ENCODE measurements at regions not wholly inside any gene's neighbourhood (a gene's known extent, or its start where the extent isn't known, plus 50 kb on each side); places are given as distances from the start of the nearest gene placed in this dataset.
"Not testable (repeated sequence)": the region's sequence is repeated elsewhere in the genome, so short reads cannot be mapped to it uniquely, and the experiment has no call there.

- H3K36me3 Mint-ChIP-seq, result no peaks in the 10 kb centered on the region
- H3K4me3 Mint-ChIP-seq, result no peak overlapping the region
- H3K9me3 Mint-ChIP-seq, result no peaks in the 10 kb centered on the region
- H3K27ac Mint-ChIP-seq, result no peak overlapping the region
- no peaks in the 10 kb centered on the region for H3K4me1 Mint-ChIP-seq (ENCODE audit: low read depth in 2 of 2)
- peaks cover 14 to 19% of the 10 kb centered on the region in 2 donors for H3K27me3 Mint-ChIP-seq
- no peak for ATAC-seq
- DNase-seq (ENCODE audit: low spot score), result no peak
These were observed 150.9 kb upstream of the ATP10A start for GRCh38 chr15:26013981-26014380.

GRCh38 chr15:26011916-26012315 lies 148.8 kb upstream of the ATP10A start:
- Mint-ChIP-seq H3K36me3 (no peaks in the 10 kb centered on the region), H3K4me3 (no peak overlapping the region), H3K9me3 (no peaks in the 10 kb centered on the region), H3K27ac (no peak overlapping the region), H3K4me1 (ENCODE audit: low read depth in 2 of 2) (no peaks in the 10 kb centered on the region), H3K27me3 (peaks cover 14 to 19% of the 10 kb centered on the region in 2 donors)
- DNase-seq (ENCODE audit: low spot score) (no peak), ATAC-seq (no peak)

- DNase-seq (ENCODE audit: low spot score) (no peak), ATAC-seq (no peak)
- H3K27ac Mint-ChIP-seq, result no peak overlapping the region
- no peaks in the 10 kb centered on the region for H3K9me3 Mint-ChIP-seq
- no peaks in the 10 kb centered on the region for H3K4me1 Mint-ChIP-seq (ENCODE audit: low read depth in 2 of 2)
- peaks cover 0 to 18% of the 10 kb centered on the region in 2 donors for H3K27me3 Mint-ChIP-seq
- no peak overlapping the region for H3K4me3 Mint-ChIP-seq
- H3K36me3 Mint-ChIP-seq, result no peaks in the 10 kb centered on the region
These were observed 144.0 kb upstream of the ATP10A start for GRCh38 chr15:26007151-26007550.

- Mint-ChIP-seq H3K27ac (no peak overlapping the region), H3K4me3 (no peak overlapping the region), H3K4me1 (ENCODE audit: low read depth in 2 of 2) (no peaks in the 10 kb centered on the region), H3K36me3 (no peaks in the 10 kb centered on the region), H3K9me3 (peaks cover 6% of the 10 kb centered on the region), H3K27me3 (peaks cover 5 to 6% of the 10 kb centered on the region in 2 donors)
- DNase-seq (ENCODE audit: low spot score) (no peak), ATAC-seq (no peak)
These were observed 138.1 kb upstream of the ATP10A start for GRCh38 chr15:26001201-26001600.

GRCh38 chr15:25993506-25993905 lies 130.4 kb upstream of the ATP10A start:
- no peak for DNase-seq (ENCODE audit: low spot score)
- no peak for ATAC-seq
- Mint-ChIP-seq H3K27ac (no peak overlapping the region), H3K9me3 (no peaks in the 10 kb centered on the region), H3K36me3 (no peaks in the 10 kb centered on the region), H3K4me3 (no peak overlapping the region), H3K27me3 (peaks cover 0 to 13% of the 10 kb centered on the region in 2 donors), H3K4me1 (ENCODE audit: low read depth in 2 of 2) (no peaks in the 10 kb centered on the region)

- Mint-ChIP-seq H3K27me3 (peaks cover 8 to 10% of the 10 kb centered on the region in 2 donors), H3K36me3 (no peaks in the 10 kb centered on the region), H3K9me3 (no peaks in the 10 kb centered on the region), H3K27ac (no peak overlapping the region), H3K4me3 (no peak overlapping the region), H3K4me1 (ENCODE audit: low read depth in 2 of 2) (no peaks in the 10 kb centered on the region)
- DNase-seq (ENCODE audit: low spot score), result no peak
- no peak for ATAC-seq
These were observed 127.1 kb upstream of the ATP10A start for GRCh38 chr15:25990220-25990619.

GRCh38 chr15:25989327-25989726 lies 126.2 kb upstream of the ATP10A start:
- no peaks in the 10 kb centered on the region for H3K9me3 Mint-ChIP-seq

GRCh38 chr15:25988716-25989115 lies 125.6 kb upstream of the ATP10A start:
- not testable (repeated sequence) for ATAC-seq; H3K27ac Mint-ChIP-seq; H3K9me3 Mint-ChIP-seq; H3K4me3 Mint-ChIP-seq; H3K4me1 Mint-ChIP-seq (ENCODE audit: low read depth in 2 of 2); H3K36me3 Mint-ChIP-seq; DNase-seq (ENCODE audit: low spot score)
- H3K27me3 Mint-ChIP-seq, result peaks cover 13 to 17% of the 10 kb centered on the region in 2 donors

More at GRCh38 chr15:25989327-25989726, 126.2 kb upstream of the ATP10A start:
- ATAC-seq, result no peak
- Mint-ChIP-seq H3K4me3 (no peak overlapping the region), H3K36me3 (no peaks in the 10 kb centered on the region), H3K27ac (no peak overlapping the region), H3K27me3 (peaks cover 13 to 17% of the 10 kb centered on the region in 2 donors), H3K4me1 (ENCODE audit: low read depth in 2 of 2) (no peaks in the 10 kb centered on the region)
- no peak for DNase-seq (ENCODE audit: low spot score)

- H3K4me3 Mint-ChIP-seq, result no peak overlapping the region
- no peak overlapping the region for H3K27ac Mint-ChIP-seq
- DNase-seq (ENCODE audit: low spot score) (no peak), ATAC-seq (peak in 1 of 2 donors; percentile 10)
- no peaks in the 10 kb centered on the region for H3K9me3 Mint-ChIP-seq
- peaks cover 17 to 18% of the 10 kb centered on the region in 2 donors for H3K27me3 Mint-ChIP-seq
- H3K4me1 Mint-ChIP-seq (ENCODE audit: low read depth in 2 of 2), result no peaks in the 10 kb centered on the region
- no peaks in the 10 kb centered on the region for H3K36me3 Mint-ChIP-seq
These were observed 124.5 kb upstream of the ATP10A start for GRCh38 chr15:25987638-25988037.

GRCh38 chr15:25985165-25985564 lies 122.0 kb upstream of the ATP10A start:
- DNase-seq (ENCODE audit: low spot score), result no peak
- ATAC-seq, result no peak
- Mint-ChIP-seq H3K27me3 (peaks cover 12 to 24% of the 10 kb centered on the region in 2 donors), H3K9me3 (no peaks in the 10 kb centered on the region), H3K36me3 (no peaks in the 10 kb centered on the region), H3K27ac (no peak overlapping the region), H3K4me1 (ENCODE audit: low read depth in 2 of 2) (no peaks in the 10 kb centered on the region), H3K4me3 (no peak overlapping the region)

GRCh38 chr15:25982736-25983135 lies 119.6 kb upstream of the ATP10A start:
- ATAC-seq, result peak in 1 of 2 donors; percentile 50
- no peaks in the 10 kb centered on the region for H3K36me3 Mint-ChIP-seq

GRCh38 chr15:25981114-25981513 lies 118.0 kb upstream of the ATP10A start:
- H3K9me3 Mint-ChIP-seq, result no peaks in the 10 kb centered on the region
- H3K36me3 Mint-ChIP-seq, result no peaks in the 10 kb centered on the region
- no peak overlapping the region for H3K4me3 Mint-ChIP-seq
- peaks cover 12 to 26% of the 10 kb centered on the region in 2 donors for H3K27me3 Mint-ChIP-seq
- ATAC-seq, result no peak
- no peak overlapping the region for H3K27ac Mint-ChIP-seq
- H3K4me1 Mint-ChIP-seq (ENCODE audit: low read depth in 2 of 2), result no peaks in the 10 kb centered on the region
- no peak for DNase-seq (ENCODE audit: low spot score)

More at GRCh38 chr15:25982736-25983135, 119.6 kb upstream of the ATP10A start:
- peaks cover 12 to 30% of the 10 kb centered on the region in 2 donors for H3K27me3 Mint-ChIP-seq
- no peaks in the 10 kb centered on the region for H3K9me3 Mint-ChIP-seq
- no peak overlapping the region for H3K4me3 Mint-ChIP-seq
- H3K27ac Mint-ChIP-seq, result no peak overlapping the region
- no peak for DNase-seq (ENCODE audit: low spot score)
- no peaks in the 10 kb centered on the region for H3K4me1 Mint-ChIP-seq (ENCODE audit: low read depth in 2 of 2)

- H3K9me3 Mint-ChIP-seq, result no peaks in the 10 kb centered on the region
- H3K27me3 Mint-ChIP-seq, result peaks cover 12 to 14% of the 10 kb centered on the region in 2 donors
These were observed 109.1 kb upstream of the ATP10A start for GRCh38 chr15:25972141-25972675.

GRCh38 chr15:25971053-25971452 lies 107.9 kb upstream of the ATP10A start:
- Mint-ChIP-seq H3K4me3 (no peak overlapping the region), H3K36me3 (no peaks in the 10 kb centered on the region), H3K27me3 (peaks cover 12 to 14% of the 10 kb centered on the region in 2 donors), H3K27ac (no peak overlapping the region), H3K9me3 (no peaks in the 10 kb centered on the region), H3K4me1 (ENCODE audit: low read depth in 2 of 2) (no peaks in the 10 kb centered on the region)
- ATAC-seq (no peak), DNase-seq (ENCODE audit: low spot score) (no peak)

More at GRCh38 chr15:25972141-25972675, 109.1 kb upstream of the ATP10A start:
- no peak overlapping the region for H3K27ac Mint-ChIP-seq
- ATAC-seq (no peak), DNase-seq (ENCODE audit: low spot score) (no peak)
- no peak overlapping the region for H3K4me3 Mint-ChIP-seq
- no peaks in the 10 kb centered on the region for H3K36me3 Mint-ChIP-seq
- no peaks in the 10 kb centered on the region for H3K4me1 Mint-ChIP-seq (ENCODE audit: low read depth in 2 of 2)

- no peaks in the 10 kb centered on the region for H3K9me3 Mint-ChIP-seq
- ATAC-seq (no peak), DNase-seq (ENCODE audit: low spot score) (no peak)
- no peaks in the 10 kb centered on the region for H3K36me3 Mint-ChIP-seq
- peaks cover 12 to 14% of the 10 kb centered on the region in 2 donors for H3K27me3 Mint-ChIP-seq
- no peak overlapping the region for H3K4me3 Mint-ChIP-seq
- no peak overlapping the region for H3K27ac Mint-ChIP-seq
- no peaks in the 10 kb centered on the region for H3K4me1 Mint-ChIP-seq (ENCODE audit: low read depth in 2 of 2)
These were observed 106.8 kb upstream of the ATP10A start for GRCh38 chr15:25969886-25970285.

Data from natural killer cell treated with Interleukin-12 subunit alpha and Interleukin-12 subunit beta and Interleukin-15 and Interleukin-18, amount 100 ng/mL, for 72 hours (primary cell).